Lung (tissue), 11 donors: ENCODE measurements at regions not wholly inside any gene's neighbourhood (a gene's known extent, or its start where the extent isn't known, plus 50 kb on each side); places are given as distances from the start of the nearest gene placed in this dataset.

Experiments used
- ATAC-seq: fragments of 200-7000 bp; cut with Tn5 transposase; one replicate; pipeline ENCODE4 v1.9.1; 2020; ENCODE audit warnings: moderate number of reproducible peaks; ENCODE audit not compliant: insufficient read depth, low FRiP score
- DNase-seq, 3 donors: peaks; one replicate each; pipeline ENCODE4 v3.0.0-alpha.2; 2013 to 2017
- H3K27ac ChIP-seq, 2 donors: one replicate each; pipeline ENCODE4 v1.5.1; 2013; ENCODE audit warnings: mild to moderate bottlenecking in 2 of 2, moderate library complexity in 2 of 2, control low read depth in 1 of 2, inconsistent platforms in 1 of 2, low read depth in 1 of 2, low read length in 1 of 2
- H3K27me3 ChIP-seq, 3 donors: one replicate each; pipeline ENCODE4 v1.5.1; 2013; ENCODE audit warnings: low read length in 2 of 3; ENCODE audit not compliant: control insufficient read depth in 3 of 3, insufficient read depth in 3 of 3
- H3K36me3 ChIP-seq, 4 donors: one replicate each; pipeline ENCODE4 v1.5.1; 2013; ENCODE audit warnings: low read length in 4 of 4, mild to moderate bottlenecking in 1 of 4, moderate library complexity in 1 of 4; ENCODE audit not compliant: control insufficient read depth in 4 of 4, insufficient read depth in 4 of 4
- H3K4me1 ChIP-seq, 5 donors: one replicate each; pipeline ENCODE4 v1.5.1; 2013; ENCODE audit warnings: low read length in 5 of 5, mild to moderate bottlenecking in 2 of 5, moderate library complexity in 1 of 5; ENCODE audit not compliant: control insufficient read depth in 5 of 5, insufficient read depth in 5 of 5
- H3K4me3 ChIP-seq: one replicate; pipeline ENCODE4 v1.5.1; 2013; ENCODE audit warnings: mild to moderate bottlenecking, control low read depth, moderate library complexity
- H3K9ac ChIP-seq, 2 donors: one replicate each; pipeline ENCODE4 v1.5.1; 2013; ENCODE audit warnings: low read length in 2 of 2, control low read depth in 1 of 2; ENCODE audit not compliant: insufficient read depth in 1 of 2
- H3K9me3 ChIP-seq, 4 donors: one replicate each; pipeline ENCODE4 v1.5.1; 2013; ENCODE audit warnings: low read length in 3 of 4, mild to moderate bottlenecking in 1 of 4, moderate library complexity in 1 of 4; ENCODE audit not compliant: control insufficient read depth in 4 of 4, insufficient read depth in 3 of 4
- CTCF ChIP-seq: IDR thresholded peaks from 2 replicates; pipeline ENCODE4 v1.5.1; 2012; ENCODE audit warnings: mild to moderate bottlenecking; ENCODE audit errors: control extremely low read depth, extremely low read depth
- WGBS, 2 donors: extraction: QIAGEN DNeasy Blood & Tissue Kit; methylation state at CpG; one replicate each; pipeline ENCODE4 v1.1.7; 2013; 5-methylcytosine and 5-hydroxymethylcytosine counted together
- donor health status: control.
- donor health status: control.
- donor health status: Bipolar disorder and iron deficiency.
- donor health status: healthy.
- donor health status: DM: yes; HTN: yes; CAD: no.

GRCh38 chr7:53675835-53676234, 640.4 kb downstream of the POM121L12 start:
- no peaks in the 10 kb centered on the region for H3K4me1 ChIP-seq
- H3K4me3 ChIP-seq = no peak overlapping the region
- ATAC-seq (no peak), DNase-seq (no peak)
- no peak overlapping the region for H3K27ac ChIP-seq
- H3K9ac ChIP-seq = no peak overlapping the region
- H3K27me3 ChIP-seq = no peaks in the 10 kb centered on the region
- TF ChIP-seq CTCF = no peak
- 92 to 95% methylated on average over 1 of the region's 1 CpG for WGBS, 2 donors
- H3K36me3 ChIP-seq = no peaks in the 10 kb centered on the region
- peaks cover 0 to 3% (median 0%) of the 10 kb centered on the region in 4 donors for H3K9me3 ChIP-seq

- ATAC-seq (no peak), DNase-seq (no peak)
- H3K9me3 ChIP-seq = no peaks in the 10 kb centered on the region
- no peak overlapping the region for H3K27ac ChIP-seq
- no peak overlapping the region for H3K9ac ChIP-seq
- H3K36me3 ChIP-seq = no peaks in the 10 kb centered on the region
- no peaks in the 10 kb centered on the region for H3K27me3 ChIP-seq
- H3K4me1 ChIP-seq = no peaks in the 10 kb centered on the region
- no peak for TF ChIP-seq CTCF
- no peak overlapping the region for H3K4me3 ChIP-seq
- 82 to 85% methylated on average over 3 of the region's 3 CpGs for WGBS, 2 donors
Measured at GRCh38 chr7:53684693-53685092, 649.3 kb downstream of the POM121L12 start.

GRCh38 chr7:53690411-53690810, 655.0 kb downstream of the POM121L12 start:
- no peaks in the 10 kb centered on the region for H3K36me3 ChIP-seq
- no peak overlapping the region for H3K4me3 ChIP-seq
- no peaks in the 10 kb centered on the region for H3K9me3 ChIP-seq
- 88 to 91% methylated on average over 2 of the region's 2 CpGs for WGBS, 2 donors
- no peaks in the 10 kb centered on the region for H3K27me3 ChIP-seq
- TF ChIP-seq CTCF = no peak
- no peak overlapping the region for H3K9ac ChIP-seq
- DNase-seq = no peak
- no peak for ATAC-seq
- H3K27ac ChIP-seq = no peak overlapping the region
- H3K4me1 ChIP-seq = no peaks in the 10 kb centered on the region

GRCh38 chr7:53697913-53698312, 662.5 kb downstream of the POM121L12 start:
- no peak for ATAC-seq
- H3K9me3 ChIP-seq = no peaks in the 10 kb centered on the region
- no peak for TF ChIP-seq CTCF
- no peak overlapping the region for H3K4me3 ChIP-seq
- H3K27me3 ChIP-seq = no peaks in the 10 kb centered on the region
- H3K4me1 ChIP-seq = no peaks in the 10 kb centered on the region
- no peak overlapping the region for H3K9ac ChIP-seq
- no peaks in the 10 kb centered on the region for H3K36me3 ChIP-seq
- no peak overlapping the region for H3K27ac ChIP-seq
- 47 to 61% methylated on average over 1 of the region's 1 CpG for WGBS, 2 donors
- no peak for DNase-seq
